ENCODE measurements at regions not wholly inside any gene's neighbourhood (a gene's known extent, or its start where the extent isn't known, plus 50 kb on each side); places are given as distances from the start of the nearest gene placed in this dataset.

DNA sequence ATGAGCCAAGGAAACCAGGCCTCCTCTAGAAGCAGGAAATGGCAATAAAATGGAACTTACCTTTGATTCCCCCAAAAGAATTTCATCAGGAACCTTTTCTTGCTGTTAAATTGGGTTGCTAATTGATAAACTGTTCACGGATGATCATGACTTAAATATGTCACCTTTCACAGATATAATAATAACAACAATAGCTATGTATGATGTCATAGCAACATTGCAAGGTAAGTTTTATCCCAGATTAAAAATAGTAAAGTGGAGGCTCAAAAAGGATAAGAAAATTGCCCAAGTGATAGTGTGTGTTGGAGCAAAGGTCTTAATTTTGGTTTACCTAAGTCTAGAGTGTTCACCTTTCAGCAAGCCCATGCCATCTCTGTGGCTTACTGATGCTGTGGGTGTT is 357.6 kb upstream of the CELF2 start:
- no peak for TF ChIP-seq CTCF (IDR thresholded peaks at IDR 0.05; ENCODE audit: low read depth, low read length, missing input control)
- TF ChIP-seq, protein P1, sequence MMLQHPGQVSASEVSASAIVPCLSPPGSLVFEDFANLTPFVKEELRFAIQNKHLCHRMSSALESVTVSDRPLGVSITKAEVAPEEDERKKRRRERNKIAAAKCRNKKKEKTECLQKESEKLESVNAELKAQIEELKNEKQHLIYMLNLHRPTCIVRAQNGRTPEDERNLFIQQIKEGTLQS (IDR thresholded peaks at IDR 0.05): no peak
- TF ChIP-seq TAF1 (conservative IDR thresholded peaks at IDR 0.05): no peak
- TF ChIP-seq YY1 (IDR thresholded peaks at IDR 0.05): no peak
- no peak for TF ChIP-seq REST (IDR thresholded peaks at IDR 0.05)
- TF ChIP-seq EGR1 (IDR thresholded peaks at IDR 0.05; ENCODE audit: low read depth in 2 of 2): no peak
- TF ChIP-seq, protein P2, sequence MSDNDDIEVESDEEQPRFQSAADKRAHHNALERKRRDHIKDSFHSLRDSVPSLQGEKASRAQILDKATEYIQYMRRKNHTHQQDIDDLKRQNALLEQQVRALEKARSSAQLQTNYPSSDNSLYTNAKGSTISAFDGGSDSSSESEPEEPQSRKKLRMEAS (IDR thresholded peaks at IDR 0.05): no peak
- no peak for TF ChIP-seq JUND (IDR thresholded peaks at IDR 0.05)
